ENCODE measurements at regions not wholly inside any gene's neighbourhood (a gene's known extent, or its start where the extent isn't known, plus 50 kb on each side); places are given as distances from the start of the nearest gene placed in this dataset.

DNA sequence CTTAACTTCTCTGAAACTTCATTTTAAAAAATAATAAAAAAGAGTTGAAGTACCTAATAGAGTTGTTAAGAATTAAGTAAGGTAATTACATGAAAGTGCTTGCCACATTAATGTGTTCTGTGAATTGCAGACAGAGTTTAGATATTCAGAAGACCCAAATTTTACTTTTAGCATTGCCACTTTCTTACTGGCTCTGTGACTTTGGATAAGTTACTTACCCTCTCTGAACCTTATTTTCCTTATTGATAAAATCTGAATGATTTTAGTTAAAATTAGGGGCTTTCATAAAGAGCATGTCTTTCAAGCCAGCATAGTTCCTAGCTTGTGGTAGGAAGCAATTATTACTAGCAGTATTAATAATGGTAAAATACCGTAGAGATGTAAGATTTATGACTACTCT lies 101.2 kb upstream of the CREB1 start:
- H3K27me3 ChIP-seq (ENCODE audit: control insufficient read depth, insufficient read depth, low read length), result no peaks in the 10 kb centered on the region
- in situ Hi-C loops (cut with HindIII; ENCODE audit: low pct_unique_long_range_greater_than_20kb, low sequenced_read_pairs) (no loop called here), intact Hi-C loops (cut with micrococcal nuclease; ENCODE audit: unreplicated experiment) (no loop called here)
- ChIA-PET CTCF (no interaction called here), POLR2A (no interaction called here)
- TF ChIP-seq, protein P1, sequence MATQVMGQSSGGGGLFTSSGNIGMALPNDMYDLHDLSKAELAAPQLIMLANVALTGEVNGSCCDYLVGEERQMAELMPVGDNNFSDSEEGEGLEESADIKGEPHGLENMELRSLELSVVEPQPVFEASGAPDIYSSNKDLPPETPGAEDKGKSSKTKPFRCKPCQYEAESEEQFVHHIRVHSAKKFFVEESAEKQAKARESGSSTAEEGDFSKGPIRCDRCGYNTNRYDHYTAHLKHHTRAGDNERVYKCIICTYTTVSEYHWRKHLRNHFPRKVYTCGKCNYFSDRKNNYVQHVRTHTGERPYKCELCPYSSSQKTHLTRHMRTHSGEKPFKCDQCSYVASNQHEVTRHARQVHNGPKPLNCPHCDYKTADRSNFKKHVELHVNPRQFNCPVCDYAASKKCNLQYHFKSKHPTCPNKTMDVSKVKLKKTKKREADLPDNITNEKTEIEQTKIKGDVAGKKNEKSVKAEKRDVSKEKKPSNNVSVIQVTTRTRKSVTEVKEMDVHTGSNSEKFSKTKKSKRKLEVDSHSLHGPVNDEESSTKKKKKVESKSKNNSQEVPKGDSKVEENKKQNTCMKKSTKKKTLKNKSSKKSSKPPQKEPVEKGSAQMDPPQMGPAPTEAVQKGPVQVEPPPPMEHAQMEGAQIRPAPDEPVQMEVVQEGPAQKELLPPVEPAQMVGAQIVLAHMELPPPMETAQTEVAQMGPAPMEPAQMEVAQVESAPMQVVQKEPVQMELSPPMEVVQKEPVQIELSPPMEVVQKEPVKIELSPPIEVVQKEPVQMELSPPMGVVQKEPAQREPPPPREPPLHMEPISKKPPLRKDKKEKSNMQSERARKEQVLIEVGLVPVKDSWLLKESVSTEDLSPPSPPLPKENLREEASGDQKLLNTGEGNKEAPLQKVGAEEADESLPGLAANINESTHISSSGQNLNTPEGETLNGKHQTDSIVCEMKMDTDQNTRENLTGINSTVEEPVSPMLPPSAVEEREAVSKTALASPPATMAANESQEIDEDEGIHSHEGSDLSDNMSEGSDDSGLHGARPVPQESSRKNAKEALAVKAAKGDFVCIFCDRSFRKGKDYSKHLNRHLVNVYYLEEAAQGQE (IDR thresholded peaks at IDR 0.05; ENCODE audit: insufficient read depth in 1 of 2, low read depth in 2 of 2, low read length in 1 of 2), result no peak
- TF ChIP-seq POLR2AphosphoS5 (IDR thresholded peaks at IDR 0.05; ENCODE audit: low read depth, low read length), result no peak
- TF ChIP-seq SIN3A (IDR thresholded peaks at IDR 0.05; ENCODE audit: borderline replicate concordance, insufficient read depth, low read depth, low read length), result no peak
- TF ChIP-seq, protein P2, sequence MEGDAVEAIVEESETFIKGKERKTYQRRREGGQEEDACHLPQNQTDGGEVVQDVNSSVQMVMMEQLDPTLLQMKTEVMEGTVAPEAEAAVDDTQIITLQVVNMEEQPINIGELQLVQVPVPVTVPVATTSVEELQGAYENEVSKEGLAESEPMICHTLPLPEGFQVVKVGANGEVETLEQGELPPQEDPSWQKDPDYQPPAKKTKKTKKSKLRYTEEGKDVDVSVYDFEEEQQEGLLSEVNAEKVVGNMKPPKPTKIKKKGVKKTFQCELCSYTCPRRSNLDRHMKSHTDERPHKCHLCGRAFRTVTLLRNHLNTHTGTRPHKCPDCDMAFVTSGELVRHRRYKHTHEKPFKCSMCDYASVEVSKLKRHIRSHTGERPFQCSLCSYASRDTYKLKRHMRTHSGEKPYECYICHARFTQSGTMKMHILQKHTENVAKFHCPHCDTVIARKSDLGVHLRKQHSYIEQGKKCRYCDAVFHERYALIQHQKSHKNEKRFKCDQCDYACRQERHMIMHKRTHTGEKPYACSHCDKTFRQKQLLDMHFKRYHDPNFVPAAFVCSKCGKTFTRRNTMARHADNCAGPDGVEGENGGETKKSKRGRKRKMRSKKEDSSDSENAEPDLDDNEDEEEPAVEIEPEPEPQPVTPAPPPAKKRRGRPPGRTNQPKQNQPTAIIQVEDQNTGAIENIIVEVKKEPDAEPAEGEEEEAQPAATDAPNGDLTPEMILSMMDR (IDR thresholded peaks at IDR 0.05), result no peak
- TF ChIP-seq TCF7L2 (IDR thresholded peaks at IDR 0.05; ENCODE audit: low read depth, low read length), result no peak
- H3K4me1 ChIP-seq (ENCODE audit: control insufficient read depth, insufficient read depth, low read length), result no peaks in the 10 kb centered on the region
- H3K27ac ChIP-seq (ENCODE audit: low read length), result no peak overlapping the region
- no peaks in the 10 kb centered on the region for H3K9me3 ChIP-seq (ENCODE audit: control insufficient read depth, insufficient read depth, low read depth, low read length)
- BruUV-seq (replicated peaks), result no TSS peak
- ATAC-seq (no peak), DNase-seq (ENCODE audit: low read depth, low spot score) (no peak)
- H3K4me3 ChIP-seq (ENCODE audit: low read depth in 2 of 2, low read length in 2 of 2), result no peak overlapping the region
- no peaks in the 10 kb centered on the region for H3K36me3 ChIP-seq (ENCODE audit: control insufficient read depth, insufficient read depth, low read length)

DNA sequence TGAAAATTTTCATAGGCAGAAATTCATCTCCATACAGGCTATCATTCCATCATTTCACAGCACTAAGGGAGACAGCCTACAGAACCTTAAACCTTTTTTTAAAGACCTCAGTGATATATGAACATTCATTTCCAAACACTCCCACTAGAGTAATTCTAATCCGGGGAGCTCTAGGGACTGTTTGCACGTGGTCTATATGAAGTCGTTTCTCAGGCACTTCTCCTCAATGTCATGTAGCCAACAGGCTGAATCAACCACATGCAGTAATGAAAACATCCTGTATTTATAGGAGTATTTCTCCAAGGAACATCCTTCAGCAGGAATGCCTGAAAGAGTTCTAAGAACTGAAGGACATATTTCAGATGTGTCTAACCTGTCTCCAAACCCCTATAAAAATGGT lies 97.3 kb upstream of the CREB1 start:
- ChIA-PET CTCF (no interaction called here), POLR2A (no interaction called here)
- intact Hi-C loops (cut with micrococcal nuclease; ENCODE audit: unreplicated experiment) (no loop called here), in situ Hi-C loops (cut with HindIII; ENCODE audit: low pct_unique_long_range_greater_than_20kb, low sequenced_read_pairs) (no loop called here)
- ATAC-seq (no peak), DNase-seq (ENCODE audit: low read depth, low spot score) (no peak)
- TF ChIP-seq, protein P2 (IDR thresholded peaks at IDR 0.05), result no peak
- TF ChIP-seq TCF7L2 (IDR thresholded peaks at IDR 0.05; ENCODE audit: low read depth, low read length) (no peak), POLR2AphosphoS5 (IDR thresholded peaks at IDR 0.05; ENCODE audit: low read depth, low read length) (no peak), SIN3A (IDR thresholded peaks at IDR 0.05; ENCODE audit: borderline replicate concordance, insufficient read depth, low read depth, low read length) (no peak)
- TF ChIP-seq, protein P1 (IDR thresholded peaks at IDR 0.05; ENCODE audit: insufficient read depth in 1 of 2, low read depth in 2 of 2, low read length in 1 of 2), result no peak
- H3K4me3 ChIP-seq (ENCODE audit: low read depth in 2 of 2, low read length in 2 of 2), result no peak overlapping the region
- H3K27me3 ChIP-seq (ENCODE audit: control insufficient read depth, insufficient read depth, low read length), result no peaks in the 10 kb centered on the region
- no TSS peak for BruUV-seq (replicated peaks)
- H3K36me3 ChIP-seq (ENCODE audit: control insufficient read depth, insufficient read depth, low read length), result no peaks in the 10 kb centered on the region
- H3K4me1 ChIP-seq (ENCODE audit: control insufficient read depth, insufficient read depth, low read length), result no peaks in the 10 kb centered on the region
- no peaks in the 10 kb centered on the region for H3K9me3 ChIP-seq (ENCODE audit: control insufficient read depth, insufficient read depth, low read depth, low read length)
- H3K27ac ChIP-seq (ENCODE audit: low read length), result no peak overlapping the region

Data from Panc1 (cell line).